ENCODE measurements at regions not wholly inside any gene's neighbourhood (a gene's known extent, or its start where the extent isn't known, plus 50 kb on each side); places are given as distances from the start of the nearest gene placed in this dataset.

DNA sequence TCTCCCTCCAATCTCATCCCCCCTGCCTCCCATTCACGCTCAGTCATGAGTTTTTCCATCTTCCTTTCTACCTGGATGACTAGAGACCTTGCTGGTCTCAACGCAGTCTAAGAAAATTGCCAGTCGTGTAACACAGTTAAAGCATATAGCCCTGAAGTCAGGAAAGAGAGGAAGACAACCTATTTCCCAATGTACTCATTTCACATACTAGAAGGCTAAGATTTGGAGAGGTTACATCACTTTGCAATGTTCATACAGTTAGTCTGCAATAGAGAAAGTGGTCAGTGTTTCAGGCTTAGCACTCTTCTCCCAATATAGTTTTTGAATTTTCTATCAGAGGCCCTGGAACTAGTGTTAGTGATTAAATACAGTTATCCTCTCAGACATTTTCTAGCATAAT, 278.6 kb downstream of the EDEM1 start:
- no peaks in the 10 kb centered on the region for H3K4me1 ChIP-seq
- TF ChIP-seq POLR2A (IDR thresholded peaks at IDR 0.05), result no peak
- TF ChIP-seq, protein P1, sequence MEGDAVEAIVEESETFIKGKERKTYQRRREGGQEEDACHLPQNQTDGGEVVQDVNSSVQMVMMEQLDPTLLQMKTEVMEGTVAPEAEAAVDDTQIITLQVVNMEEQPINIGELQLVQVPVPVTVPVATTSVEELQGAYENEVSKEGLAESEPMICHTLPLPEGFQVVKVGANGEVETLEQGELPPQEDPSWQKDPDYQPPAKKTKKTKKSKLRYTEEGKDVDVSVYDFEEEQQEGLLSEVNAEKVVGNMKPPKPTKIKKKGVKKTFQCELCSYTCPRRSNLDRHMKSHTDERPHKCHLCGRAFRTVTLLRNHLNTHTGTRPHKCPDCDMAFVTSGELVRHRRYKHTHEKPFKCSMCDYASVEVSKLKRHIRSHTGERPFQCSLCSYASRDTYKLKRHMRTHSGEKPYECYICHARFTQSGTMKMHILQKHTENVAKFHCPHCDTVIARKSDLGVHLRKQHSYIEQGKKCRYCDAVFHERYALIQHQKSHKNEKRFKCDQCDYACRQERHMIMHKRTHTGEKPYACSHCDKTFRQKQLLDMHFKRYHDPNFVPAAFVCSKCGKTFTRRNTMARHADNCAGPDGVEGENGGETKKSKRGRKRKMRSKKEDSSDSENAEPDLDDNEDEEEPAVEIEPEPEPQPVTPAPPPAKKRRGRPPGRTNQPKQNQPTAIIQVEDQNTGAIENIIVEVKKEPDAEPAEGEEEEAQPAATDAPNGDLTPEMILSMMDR (IDR thresholded peaks at IDR 0.05), result no peak
- no peak for DNase-seq
- no peak overlapping the region for H3K27ac ChIP-seq
- intact Hi-C loops (cut with DNase I), result no loop called here
- H3K27me3 ChIP-seq, result no peaks in the 10 kb centered on the region
- WGBS, 2 donors, result 86 to 89% methylated on average over 3 of the region's 3 CpGs
- H3K36me3 ChIP-seq, result no peaks in the 10 kb centered on the region
- H3K9me3 ChIP-seq, result no peaks in the 10 kb centered on the region
- no peak overlapping the region for H3K4me3 ChIP-seq (replicated peaks in 1 of 3)

DNA sequence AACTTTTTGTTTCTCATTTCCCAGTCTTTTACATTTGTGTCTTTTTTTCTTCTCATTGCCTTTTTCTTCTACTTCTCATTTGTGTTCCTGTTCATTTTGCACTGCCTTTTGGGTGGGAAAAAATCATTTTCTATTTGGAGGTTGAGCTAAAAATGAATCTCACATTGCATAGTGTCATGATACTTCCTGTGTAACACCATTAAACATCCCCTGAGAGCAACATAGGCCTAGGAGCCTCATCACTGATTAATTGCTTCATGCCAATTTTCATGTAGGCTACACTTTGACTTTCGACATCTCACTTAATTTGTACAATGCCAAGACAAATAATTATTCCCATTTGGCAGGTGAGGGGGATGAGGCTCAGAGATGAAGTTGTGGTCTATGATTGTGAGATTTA, 279.2 kb downstream of the EDEM1 start:
- intact Hi-C loops (cut with DNase I), result no loop called here
- WGBS, 2 donors, result 72 to 79% methylated on average over 1 of the region's 1 CpG
- TF ChIP-seq, protein P1 (IDR thresholded peaks at IDR 0.05), result no peak
- TF ChIP-seq POLR2A (IDR thresholded peaks at IDR 0.05), result no peak
- Histone ChIP-seq H3K4me3 (replicated peaks in 1 of 3) (no peak overlapping the region), H3K27ac (no peak overlapping the region), H3K4me1 (no peaks in the 10 kb centered on the region), H3K27me3 (no peaks in the 10 kb centered on the region), H3K36me3 (no peaks in the 10 kb centered on the region), H3K9me3 (no peaks in the 10 kb centered on the region)
- no peak for DNase-seq

DNA sequence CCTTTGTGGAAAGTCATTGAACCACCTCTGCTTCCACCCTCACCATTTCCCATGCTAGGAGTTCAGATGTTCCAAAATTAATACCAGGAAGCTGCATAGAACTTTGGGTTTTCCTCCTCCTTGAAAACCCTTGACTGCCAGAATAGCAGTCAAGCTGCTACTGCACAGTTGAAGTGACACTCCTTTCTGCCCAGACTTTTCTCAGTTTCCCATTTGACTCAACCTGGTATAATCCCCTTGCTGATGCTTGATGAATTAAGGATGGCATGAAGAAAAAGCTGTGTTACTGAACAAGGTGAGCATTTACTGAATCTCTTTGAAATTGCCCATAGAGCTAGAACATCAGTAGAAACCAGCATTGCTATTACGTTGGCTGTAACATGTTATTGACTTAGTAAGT, 286.0 kb downstream of the EDEM1 start:
- DNase-seq, result no peak
- Histone ChIP-seq H3K9me3 (no peaks in the 10 kb centered on the region), H3K36me3 (no peaks in the 10 kb centered on the region), H3K27ac (no peak overlapping the region), H3K4me3 (replicated peaks in 1 of 3) (no peak overlapping the region), H3K27me3 (no peaks in the 10 kb centered on the region), H3K4me1 (no peaks in the 10 kb centered on the region)
- intact Hi-C loops (cut with DNase I), result no loop called here
- no peak for TF ChIP-seq POLR2A (IDR thresholded peaks at IDR 0.05)
- TF ChIP-seq, protein P1 (IDR thresholded peaks at IDR 0.05), result no peak
- WGBS, 2 donors, result 79 to 88% methylated on average over 1 of the region's 1 CpG

DNA sequence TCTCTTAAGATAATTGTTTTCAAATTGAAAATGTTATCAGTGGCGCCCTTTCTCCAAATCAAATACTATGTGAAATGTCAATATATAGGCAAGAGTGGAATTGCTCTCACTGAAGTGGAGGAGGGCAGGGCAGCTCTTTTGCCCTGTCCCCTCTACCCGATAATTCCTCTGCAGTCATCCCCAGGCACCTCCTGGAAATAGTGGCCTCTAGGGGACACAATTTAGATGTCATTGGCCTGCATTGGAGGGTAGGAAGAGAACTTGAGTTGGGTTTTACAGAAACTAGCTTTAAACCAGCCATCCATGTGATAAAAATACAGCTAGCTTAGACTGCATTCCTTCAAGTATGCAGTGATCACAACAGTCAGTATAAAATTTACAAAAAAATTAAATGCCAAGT, 288.9 kb downstream of the EDEM1 start:
- Histone ChIP-seq H3K9me3 (no peaks in the 10 kb centered on the region), H3K27me3 (no peaks in the 10 kb centered on the region), H3K4me3 (replicated peaks in 1 of 3) (no peak overlapping the region), H3K4me1 (no peaks in the 10 kb centered on the region), H3K36me3 (no peaks in the 10 kb centered on the region), H3K27ac (no peak overlapping the region)
- TF ChIP-seq, protein P1 (IDR thresholded peaks at IDR 0.05), result no peak
- no peak for TF ChIP-seq POLR2A (IDR thresholded peaks at IDR 0.05)
- 81 to 83% methylated on average over 2 of the region's 2 CpGs for WGBS, 2 donors
- intact Hi-C loops (cut with DNase I), result no loop called here
- no peak for DNase-seq

DNA sequence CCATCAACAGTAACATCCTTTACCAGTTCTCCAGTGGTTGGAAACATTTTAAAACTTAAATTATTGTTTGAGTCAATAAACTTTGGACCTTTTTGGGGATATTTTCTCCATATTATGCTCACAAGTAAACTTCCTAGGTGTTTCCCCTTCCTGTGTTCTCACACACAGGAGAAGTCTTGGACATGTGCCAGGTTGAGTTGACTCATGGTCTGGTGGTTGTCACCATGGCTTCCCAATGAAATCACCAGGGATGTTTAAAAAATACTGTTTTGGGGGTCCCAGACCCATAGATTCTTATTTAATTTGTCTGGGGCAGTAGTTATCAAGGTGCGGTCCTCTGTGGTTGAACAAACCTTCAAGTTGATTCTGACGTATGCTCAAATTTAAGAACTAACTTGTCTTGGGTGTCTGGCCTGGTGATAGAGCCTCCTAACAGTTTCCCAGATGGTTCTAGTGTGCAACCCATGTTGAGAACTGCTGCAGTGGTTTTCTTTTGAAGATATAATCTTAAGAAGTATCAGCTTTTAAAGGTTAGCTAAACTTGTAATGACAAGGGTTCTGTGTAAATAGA, 291.8 kb downstream of the EDEM1 start:
- Histone ChIP-seq H3K27me3 (no peaks in the 10 kb centered on the region), H3K9me3 (no peaks in the 10 kb centered on the region), H3K4me1 (no peaks in the 10 kb centered on the region), H3K27ac (no peak overlapping the region), H3K4me3 (replicated peaks in 1 of 3) (no peak overlapping the region), H3K36me3 (no peaks in the 10 kb centered on the region)
- DNase-seq, result no peak
- WGBS, 2 donors, result 95 to 97% methylated on average over 2 of the region's 2 CpGs
- intact Hi-C loops (cut with DNase I), result no loop called here
- TF ChIP-seq POLR2A (IDR thresholded peaks at IDR 0.05), result no peak
- TF ChIP-seq, protein P1 (IDR thresholded peaks at IDR 0.05), result no peak
